Karpas-422 (cell line): ENCODE measurements at regions not wholly inside any gene's neighbourhood (a gene's known extent, or its start where the extent isn't known, plus 50 kb on each side); places are given as distances from the start of the nearest gene placed in this dataset.

Experiments
- DNase-seq: peaks from one replicate; pipeline ENCODE4 v3.0.0-alpha.2; 2015
- H2AFZ ChIP-seq: fragments of 200-600 bp; sonication (generic); 2 replicates; pipeline ENCODE4 v1.6.1; 2014; ENCODE audit warnings: antibody characterized with exemption, low read length, mixed read lengths
- H3K27ac ChIP-seq: fragments of 200-600 bp; sonication (generic); 2 replicates; pipeline ENCODE4 v1.5.1; 2014; ENCODE audit warnings: mild to moderate bottlenecking, low read length, moderate library complexity
- H3K27me3 ChIP-seq: fragments of 200-600 bp; sonication (generic); 2 replicates; pipeline ENCODE4 v1.6.1; 2014; ENCODE audit warnings: low read length, mixed read lengths
- H3K36me3 ChIP-seq: fragments of 200-600 bp; sonication (generic); 2 replicates; pipeline ENCODE4 v1.6.1; 2014; ENCODE audit warnings: low read length, mixed read lengths; ENCODE audit not compliant: insufficient read depth
- H3K4me1 ChIP-seq: fragments of 200-600 bp; sonication (generic); 2 replicates; pipeline ENCODE4 v1.6.1; 2014; ENCODE audit warnings: mild to moderate bottlenecking, low read length, mixed read lengths
- H3K4me2 ChIP-seq: fragments of 200-600 bp; sonication (generic); 2 replicates; pipeline ENCODE4 v1.6.1; 2014; ENCODE audit warnings: low read length, low read depth, mild to moderate bottlenecking; ENCODE audit not compliant: poor library complexity, severe bottlenecking
- H3K4me3 ChIP-seq: fragments of 200-600 bp; sonication (generic); 2 replicates; pipeline ENCODE4 v1.5.1; 2014; ENCODE audit warnings: mild to moderate bottlenecking, antibody characterized with exemption, low read length, mixed read lengths
- H3K79me2 ChIP-seq: fragments of 200-600 bp; sonication (generic); 2 replicates; pipeline ENCODE4 v1.6.1; 2014; ENCODE audit warnings: mild to moderate bottlenecking, low read length, mixed read lengths
- H3K9ac ChIP-seq: fragments of 200-600 bp; sonication (generic); 2 replicates; pipeline ENCODE4 v1.6.0; 2014; ENCODE audit warnings: low read length
- H3K9me2 ChIP-seq: fragments of 200-600 bp; sonication (generic), shearing (Covaris generic); replicated peaks from 2 replicates; pipeline ENCODE4 v1.6.0; 2014; ENCODE audit warnings: mild to moderate bottlenecking, low read length, moderate library complexity; ENCODE audit not compliant: insufficient read depth
- H3K9me3 ChIP-seq: fragments of 300-700, 200-600 bp; sonication (generic); 2 replicates; pipeline ENCODE4 v1.6.1; 2014; ENCODE audit warnings: low read length, mixed read lengths
- H4K20me1 ChIP-seq: fragments of 200-600 bp; sonication (generic); 2 replicates; pipeline ENCODE4 v1.6.1; 2014; ENCODE audit warnings: mild to moderate bottlenecking, antibody characterized with exemption, low read length, low read depth; ENCODE audit not compliant: insufficient read depth

- no peak overlapping the region for H3K4me3 ChIP-seq
These were observed 133.1 kb upstream of the C1orf174 start for GRCh38 chr1:4033129-4033676.

GRCh38 chr1:4033713-4034112, 133.6 kb upstream of the C1orf174 start:
- DNase-seq = no peak
- Histone ChIP-seq H3K9me2 (no peaks in the 10 kb centered on the region), H3K79me2 (no peaks in the 10 kb centered on the region), H3K36me3 (peaks cover 20% of the 10 kb centered on the region), H2AFZ (no peak overlapping the region), H3K9me3 (peaks cover 8% of the 10 kb centered on the region), H3K4me2 (no peak overlapping the region), H3K27me3 (no peaks in the 10 kb centered on the region), H3K27ac (no peak overlapping the region), H3K4me1 (peaks cover 44% of the 10 kb centered on the region), H4K20me1 (no peaks in the 10 kb centered on the region), H3K9ac (no peak overlapping the region), H3K4me3 (no peak overlapping the region)

More at GRCh38 chr1:4033129-4033676, 133.1 kb upstream of the C1orf174 start:
- Histone ChIP-seq H2AFZ (no peak overlapping the region), H3K27ac (no peak overlapping the region), H3K36me3 (peaks cover 20% of the 10 kb centered on the region), H4K20me1 (no peaks in the 10 kb centered on the region), H3K9me3 (peaks cover 8% of the 10 kb centered on the region), H3K27me3 (no peaks in the 10 kb centered on the region), H3K9me2 (no peaks in the 10 kb centered on the region), H3K9ac (no peak overlapping the region), H3K79me2 (no peaks in the 10 kb centered on the region), H3K4me1 (peaks cover 49% of the 10 kb centered on the region), H3K4me2 (no peak overlapping the region)
- DNase-seq = no peak

DNA sequence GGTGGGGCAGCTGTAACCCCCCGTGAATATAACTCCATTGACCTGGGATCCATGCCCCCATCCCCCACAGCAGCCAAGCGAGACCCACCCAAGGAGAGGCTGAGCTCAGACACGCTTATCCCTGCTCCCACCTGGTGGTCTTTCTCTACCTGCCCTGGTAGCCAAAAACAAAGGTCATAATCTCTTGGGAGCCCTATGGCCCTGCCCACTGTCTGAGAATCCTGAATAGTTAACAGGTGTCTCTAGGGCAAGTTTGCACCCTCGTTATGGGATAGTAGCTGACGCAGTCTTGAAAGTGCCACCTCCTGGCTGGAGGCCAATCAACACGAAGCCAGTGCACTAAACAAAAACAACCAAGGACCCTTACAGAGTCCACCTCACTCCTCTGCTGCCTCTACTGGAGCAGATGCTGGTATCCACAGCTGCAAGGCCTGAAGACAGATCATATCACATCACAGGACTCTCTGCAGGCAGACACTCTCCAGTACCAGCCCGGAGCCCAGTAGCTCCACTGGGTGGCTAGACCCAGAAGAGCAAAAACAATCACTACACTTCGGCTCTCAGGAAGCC, 134.3 kb upstream of the C1orf174 start:
- DNase-seq = no peak
- Histone ChIP-seq H3K4me1 (peaks cover 37% of the 10 kb centered on the region), H3K27me3 (no peaks in the 10 kb centered on the region), H2AFZ (no peak overlapping the region), H3K4me3 (no peak overlapping the region), H4K20me1 (no peaks in the 10 kb centered on the region), H3K9ac (peak overlapping the region; percentile 29), H3K36me3 (peaks cover 20% of the 10 kb centered on the region), H3K27ac (peak overlapping the region; percentile 72), H3K9me2 (no peaks in the 10 kb centered on the region), H3K79me2 (no peaks in the 10 kb centered on the region), H3K9me3 (peaks cover 8% of the 10 kb centered on the region), H3K4me2 (peak overlapping the region; percentile 55)

- Histone ChIP-seq H3K27me3 (no peaks in the 10 kb centered on the region), H3K9me2 (no peaks in the 10 kb centered on the region), H3K27ac (peak overlapping the region; percentile 99), H4K20me1 (no peaks in the 10 kb centered on the region), H3K36me3 (no peaks in the 10 kb centered on the region; the same call in 1 of the 2 replicates), H3K4me1 (peaks cover 71% of the 10 kb centered on the region), H3K9ac (peak overlapping the region; percentile 83), H3K4me2 (peak overlapping the region; percentile 79), H3K4me3 (peak overlapping the region; percentile 57), H3K79me2 (no peaks in the 10 kb centered on the region), H2AFZ (no peak overlapping the region), H3K9me3 (no peaks in the 10 kb centered on the region)
- peak; percentile 84 for DNase-seq
These were observed 144.9 kb upstream of the C1orf174 start for GRCh38 chr1:4044967-4045366.

DNA sequence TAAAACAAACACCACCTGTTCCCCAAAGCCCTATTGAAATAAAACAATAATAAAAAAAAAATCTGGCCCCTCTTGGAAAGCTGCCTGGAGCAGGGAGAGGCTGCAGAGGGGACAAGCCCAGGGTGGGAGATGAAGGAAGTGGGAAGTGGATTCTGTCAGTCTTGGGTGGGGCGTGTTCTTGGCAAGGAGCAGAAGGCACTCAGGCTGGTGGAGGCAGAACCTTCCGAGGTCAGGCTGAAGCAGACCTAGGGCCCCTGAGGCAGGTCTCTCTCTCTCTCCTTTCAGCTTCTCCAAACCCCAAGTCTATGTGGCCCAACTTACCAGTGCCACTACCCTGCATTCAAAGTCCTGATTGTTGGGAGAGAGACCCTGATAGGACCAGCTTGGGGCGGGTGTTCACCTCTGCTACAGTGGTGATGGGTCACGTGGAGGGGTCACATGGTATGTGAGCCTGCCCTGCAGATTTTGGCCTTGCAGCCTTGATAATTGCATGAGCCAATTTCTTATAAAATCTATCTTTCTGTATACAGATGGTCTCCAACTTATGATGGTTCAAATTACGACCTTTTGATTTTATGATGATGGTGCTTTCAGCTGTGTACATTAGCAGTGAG, 145.4 kb upstream of the C1orf174 start:
- peak overlapping the region; percentile 83 for H3K9ac ChIP-seq
- peak; percentile 83 for DNase-seq
- H2AFZ ChIP-seq = no peak overlapping the region
- H3K27ac ChIP-seq = peak overlapping the region; percentile 99
- H3K9me2 ChIP-seq = no peaks in the 10 kb centered on the region
- no peaks in the 10 kb centered on the region for H4K20me1 ChIP-seq
- H3K36me3 ChIP-seq = no peaks in the 10 kb centered on the region
- no peaks in the 10 kb centered on the region for H3K79me2 ChIP-seq
- H3K4me2 ChIP-seq = peak overlapping the region; percentile 79
- H3K4me1 ChIP-seq = peaks cover 71% of the 10 kb centered on the region
- H3K27me3 ChIP-seq = no peaks in the 10 kb centered on the region
- H3K9me3 ChIP-seq = no peaks in the 10 kb centered on the region
- peak overlapping the region; percentile 57 for H3K4me3 ChIP-seq

DNA sequence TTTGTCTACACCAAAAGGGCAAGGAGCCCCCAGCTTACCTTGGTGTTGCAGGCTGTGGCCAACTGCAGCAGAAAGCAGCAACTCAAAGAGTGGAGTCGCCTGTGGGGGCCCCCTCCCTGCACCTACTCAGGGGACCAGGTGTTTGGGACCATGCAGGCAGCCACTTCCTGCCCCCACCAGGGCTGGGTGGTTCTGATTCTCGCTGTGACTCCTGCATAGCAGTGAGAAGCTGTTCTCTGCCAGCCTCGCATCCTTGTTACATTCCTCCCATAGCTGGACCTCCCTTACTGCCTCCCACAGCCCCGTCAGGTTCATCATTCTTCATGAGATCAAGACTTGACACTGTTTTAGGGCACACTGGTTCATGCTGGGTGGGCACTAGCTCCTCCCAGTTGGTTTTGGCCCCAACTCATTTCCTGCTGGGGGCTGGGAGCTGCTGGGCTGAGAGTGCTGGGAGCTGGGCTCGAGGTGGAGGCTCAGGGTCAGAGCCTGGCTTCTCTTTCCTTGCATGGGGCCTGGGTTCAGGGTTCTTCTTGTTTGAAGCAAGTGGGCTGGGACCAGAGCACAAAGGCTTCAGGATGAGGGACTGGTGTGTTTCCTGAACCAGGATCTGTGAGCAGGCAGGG, 146.9 kb upstream of the C1orf174 start:
- Histone ChIP-seq H4K20me1 (no peaks in the 10 kb centered on the region), H3K27me3 (no peaks in the 10 kb centered on the region), H3K27ac (peak overlapping the region; percentile 99), H3K9me3 (no peaks in the 10 kb centered on the region), H3K9me2 (no peaks in the 10 kb centered on the region), H3K4me1 (peaks cover 71% of the 10 kb centered on the region), H2AFZ (no peak overlapping the region), H3K36me3 (no peaks in the 10 kb centered on the region), H3K79me2 (no peaks in the 10 kb centered on the region), H3K4me2 (peak overlapping the region; percentile 79), H3K4me3 (peak overlapping the region; percentile 57), H3K9ac (peak overlapping the region; percentile 83)
- DNase-seq = peak; percentile 87

DNA sequence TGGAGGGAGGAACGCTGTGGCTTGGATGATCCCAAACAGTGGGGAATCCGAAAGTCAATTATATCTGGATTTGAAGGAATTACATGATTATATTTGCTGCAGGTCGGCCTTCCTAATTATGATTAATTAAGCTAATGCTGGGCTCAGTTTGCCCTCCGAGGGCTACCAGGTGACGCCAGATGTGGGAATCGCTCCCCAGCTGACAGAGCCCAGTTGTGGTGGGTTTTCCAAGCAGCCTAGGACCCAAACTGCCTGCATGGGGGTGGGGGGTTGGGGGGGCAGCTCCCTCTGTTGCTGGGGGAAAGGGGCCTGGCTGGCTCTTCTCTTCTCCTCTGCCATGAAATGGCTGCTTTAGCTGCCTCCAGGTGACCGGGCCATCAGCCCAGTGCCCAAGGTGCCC, 147.6 kb upstream of the C1orf174 start:
- Histone ChIP-seq H4K20me1 (no peaks in the 10 kb centered on the region), H3K79me2 (no peaks in the 10 kb centered on the region), H3K9me2 (no peaks in the 10 kb centered on the region), H3K9ac (peak overlapping the region; percentile 83), H3K27me3 (no peaks in the 10 kb centered on the region), H3K4me2 (peak overlapping the region; percentile 79), H3K4me3 (peak overlapping the region; percentile 57), H2AFZ (no peak overlapping the region), H3K36me3 (no peaks in the 10 kb centered on the region), H3K9me3 (no peaks in the 10 kb centered on the region), H3K4me1 (peaks cover 72% of the 10 kb centered on the region), H3K27ac (peak overlapping the region; percentile 99)
- no peak for DNase-seq

DNA sequence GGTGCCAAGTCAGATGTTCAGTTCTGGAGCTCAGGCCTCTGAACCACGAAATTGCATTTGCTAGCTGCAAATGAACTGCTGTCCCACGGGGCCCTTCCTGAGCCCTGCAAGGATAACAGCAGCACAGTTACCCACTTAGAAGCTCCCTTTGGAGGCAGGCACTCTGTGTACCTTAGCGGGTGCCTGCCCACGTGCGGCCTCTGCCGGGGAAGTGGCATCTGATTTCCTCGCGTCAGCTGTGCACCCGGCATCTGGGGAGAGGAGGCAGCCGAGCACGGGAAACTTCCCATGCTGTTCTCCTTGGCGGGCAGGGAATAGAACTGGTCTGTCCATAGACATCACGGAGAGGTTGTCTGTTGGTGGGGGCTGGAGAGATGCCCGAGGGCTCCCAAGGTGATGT, 148.0 kb upstream of the C1orf174 start:
- peak overlapping the region; percentile 83 for H3K9ac ChIP-seq
- H4K20me1 ChIP-seq = no peaks in the 10 kb centered on the region
- peaks cover 73% of the 10 kb centered on the region for H3K4me1 ChIP-seq
- H3K27me3 ChIP-seq = no peaks in the 10 kb centered on the region
- no peaks in the 10 kb centered on the region for H3K36me3 ChIP-seq
- H3K27ac ChIP-seq = peak overlapping the region; percentile 99
- no peaks in the 10 kb centered on the region for H3K9me2 ChIP-seq
- peak overlapping the region; percentile 79 for H3K4me2 ChIP-seq
- peak; percentile 93 for DNase-seq
- no peaks in the 10 kb centered on the region for H3K9me3 ChIP-seq
- peak overlapping the region; percentile 57 for H3K4me3 ChIP-seq
- no peaks in the 10 kb centered on the region for H3K79me2 ChIP-seq
- no peak overlapping the region for H2AFZ ChIP-seq
